ENCODE measurements at regions not wholly inside any gene's neighbourhood (a gene's known extent, or its start where the extent isn't known, plus 50 kb on each side); places are given as distances from the start of the nearest gene placed in this dataset.

DNA sequence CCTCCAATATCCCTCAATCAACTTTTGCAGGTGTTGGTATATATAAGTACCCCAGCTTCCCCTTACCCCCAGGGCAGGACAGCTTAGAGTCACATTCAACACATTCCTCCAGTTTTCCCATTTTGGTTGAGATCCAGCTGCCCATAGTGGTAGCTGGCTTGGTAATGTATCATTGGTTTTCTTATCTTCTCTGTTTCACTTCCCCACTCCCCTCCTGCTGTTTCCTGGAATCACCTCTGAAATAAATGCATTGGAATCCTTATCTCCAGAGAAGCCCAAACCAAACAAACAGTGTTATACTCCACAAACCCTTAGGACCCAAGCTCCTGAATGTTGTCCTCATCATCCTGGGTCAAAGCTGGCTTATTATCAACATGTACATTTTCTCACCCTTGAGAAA, 184.8 kb downstream of the TMEM38B start:
- H3K4me3 ChIP-seq (ENCODE audit: low read depth in 1 of 2, low read length in 2 of 2): no peak overlapping the region
- no peak overlapping the region for H2AFZ ChIP-seq (ENCODE audit: low read depth, low read length)
- H3K4me1 ChIP-seq (ENCODE audit: insufficient read depth, low read length): no peaks in the 10 kb centered on the region
- H3K9me3 ChIP-seq (ENCODE audit: insufficient read depth, low read length, severe bottlenecking): no peaks in the 10 kb centered on the region
- no peak for ATAC-seq (ENCODE audit: insufficient read depth, low read depth)
- no peaks in the 10 kb centered on the region for H3K36me3 ChIP-seq (ENCODE audit: insufficient read depth, low read length)
- no peak overlapping the region for H3K27ac ChIP-seq (ENCODE audit: low read length)
- H3K27me3 ChIP-seq (ENCODE audit: insufficient read depth, low read length, poor library complexity): no peaks in the 10 kb centered on the region
- no peak overlapping the region for H3K4me2 ChIP-seq (ENCODE audit: insufficient read depth, low read length)
- H3K79me2 ChIP-seq (ENCODE audit: insufficient read depth, low read length): no peaks in the 10 kb centered on the region
- TF ChIP-seq EZH2 (IDR thresholded peaks at IDR 0.05; ENCODE audit: borderline replicate concordance, low read depth, low read length, severe bottlenecking): no peak
- TF ChIP-seq, protein P1, sequence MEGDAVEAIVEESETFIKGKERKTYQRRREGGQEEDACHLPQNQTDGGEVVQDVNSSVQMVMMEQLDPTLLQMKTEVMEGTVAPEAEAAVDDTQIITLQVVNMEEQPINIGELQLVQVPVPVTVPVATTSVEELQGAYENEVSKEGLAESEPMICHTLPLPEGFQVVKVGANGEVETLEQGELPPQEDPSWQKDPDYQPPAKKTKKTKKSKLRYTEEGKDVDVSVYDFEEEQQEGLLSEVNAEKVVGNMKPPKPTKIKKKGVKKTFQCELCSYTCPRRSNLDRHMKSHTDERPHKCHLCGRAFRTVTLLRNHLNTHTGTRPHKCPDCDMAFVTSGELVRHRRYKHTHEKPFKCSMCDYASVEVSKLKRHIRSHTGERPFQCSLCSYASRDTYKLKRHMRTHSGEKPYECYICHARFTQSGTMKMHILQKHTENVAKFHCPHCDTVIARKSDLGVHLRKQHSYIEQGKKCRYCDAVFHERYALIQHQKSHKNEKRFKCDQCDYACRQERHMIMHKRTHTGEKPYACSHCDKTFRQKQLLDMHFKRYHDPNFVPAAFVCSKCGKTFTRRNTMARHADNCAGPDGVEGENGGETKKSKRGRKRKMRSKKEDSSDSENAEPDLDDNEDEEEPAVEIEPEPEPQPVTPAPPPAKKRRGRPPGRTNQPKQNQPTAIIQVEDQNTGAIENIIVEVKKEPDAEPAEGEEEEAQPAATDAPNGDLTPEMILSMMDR (IDR thresholded peaks at IDR 0.05; ENCODE audit: borderline replicate concordance, extremely low read depth, low read length, poor library complexity, severe bottlenecking): no peak
- DNase-seq: no peak
- H4K20me1 ChIP-seq (ENCODE audit: insufficient read depth, low read length): no peaks in the 10 kb centered on the region
- no peak overlapping the region for H3K9ac ChIP-seq (ENCODE audit: low read depth, low read length)

DNA sequence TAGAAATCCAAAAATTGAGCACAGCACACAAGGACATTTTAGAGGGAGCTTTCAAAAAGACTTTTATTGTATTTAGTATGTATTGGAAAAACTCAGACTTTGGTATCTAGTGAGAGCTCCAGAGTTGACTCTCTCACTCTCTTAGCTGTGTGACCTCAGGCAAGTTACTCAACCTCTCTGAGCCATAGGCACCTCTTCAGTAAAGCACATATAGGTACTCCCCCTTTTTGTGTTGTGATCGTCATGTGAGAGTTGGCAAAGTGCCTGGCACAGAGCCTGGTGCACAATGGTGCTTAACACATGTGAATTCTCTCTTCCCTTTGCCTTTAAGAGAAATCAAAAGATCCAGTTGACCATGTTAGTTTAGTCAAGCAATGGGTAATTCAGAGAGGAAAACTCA, 186.2 kb downstream of the TMEM38B start:
- Histone ChIP-seq H3K27ac (ENCODE audit: low read length) (no peak overlapping the region), H3K4me1 (ENCODE audit: insufficient read depth, low read length) (no peaks in the 10 kb centered on the region), H3K9me3 (ENCODE audit: insufficient read depth, low read length, severe bottlenecking) (no peaks in the 10 kb centered on the region), H2AFZ (ENCODE audit: low read depth, low read length) (no peak overlapping the region), H3K27me3 (ENCODE audit: insufficient read depth, low read length, poor library complexity) (no peaks in the 10 kb centered on the region), H3K4me3 (ENCODE audit: low read depth in 1 of 2, low read length in 2 of 2) (no peak overlapping the region), H3K36me3 (ENCODE audit: insufficient read depth, low read length) (no peaks in the 10 kb centered on the region), H4K20me1 (ENCODE audit: insufficient read depth, low read length) (no peaks in the 10 kb centered on the region), H3K4me2 (ENCODE audit: insufficient read depth, low read length) (no peak overlapping the region), H3K79me2 (ENCODE audit: insufficient read depth, low read length) (no peaks in the 10 kb centered on the region), H3K9ac (ENCODE audit: low read depth, low read length) (no peak overlapping the region)
- TF ChIP-seq, protein P1 (IDR thresholded peaks at IDR 0.05; ENCODE audit: borderline replicate concordance, extremely low read depth, low read length, poor library complexity, severe bottlenecking): no peak
- no peak for TF ChIP-seq EZH2 (IDR thresholded peaks at IDR 0.05; ENCODE audit: borderline replicate concordance, low read depth, low read length, severe bottlenecking)
- ATAC-seq (ENCODE audit: insufficient read depth, low read depth) (no peak), DNase-seq (no peak)

DNA sequence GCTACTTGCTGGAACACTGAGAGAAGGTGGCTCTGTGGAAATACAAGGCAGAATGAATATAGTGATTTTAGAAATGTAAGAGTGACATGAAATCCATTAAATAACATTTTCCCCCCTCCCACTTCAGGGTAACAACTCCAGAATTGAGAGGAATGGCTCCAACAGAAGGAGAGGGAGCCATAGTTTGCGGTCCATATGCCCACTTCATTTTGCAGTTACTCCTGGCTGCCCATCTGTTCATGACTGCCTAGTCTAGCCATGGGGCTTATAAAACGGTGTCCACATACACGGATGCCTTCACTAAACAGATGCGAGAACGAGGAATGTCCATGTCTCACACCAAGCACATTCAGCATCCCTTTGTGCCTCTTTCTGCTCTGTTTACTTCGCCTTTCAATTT, 186.7 kb downstream of the TMEM38B start:
- H2AFZ ChIP-seq (ENCODE audit: low read depth, low read length): no peak overlapping the region
- H3K9me3 ChIP-seq (ENCODE audit: insufficient read depth, low read length, severe bottlenecking): no peaks in the 10 kb centered on the region
- H3K4me3 ChIP-seq (ENCODE audit: low read depth in 1 of 2, low read length in 2 of 2): no peak overlapping the region
- no peaks in the 10 kb centered on the region for H3K4me1 ChIP-seq (ENCODE audit: insufficient read depth, low read length)
- no peak for ATAC-seq (ENCODE audit: insufficient read depth, low read depth)
- no peaks in the 10 kb centered on the region for H3K27me3 ChIP-seq (ENCODE audit: insufficient read depth, low read length, poor library complexity)
- H4K20me1 ChIP-seq (ENCODE audit: insufficient read depth, low read length): no peaks in the 10 kb centered on the region
- no peaks in the 10 kb centered on the region for H3K79me2 ChIP-seq (ENCODE audit: insufficient read depth, low read length)
- no peak overlapping the region for H3K27ac ChIP-seq (ENCODE audit: low read length)
- no peak for TF ChIP-seq EZH2 (IDR thresholded peaks at IDR 0.05; ENCODE audit: borderline replicate concordance, low read depth, low read length, severe bottlenecking)
- TF ChIP-seq, protein P1 (IDR thresholded peaks at IDR 0.05; ENCODE audit: borderline replicate concordance, extremely low read depth, low read length, poor library complexity, severe bottlenecking): no peak
- H3K36me3 ChIP-seq (ENCODE audit: insufficient read depth, low read length): no peaks in the 10 kb centered on the region
- H3K4me2 ChIP-seq (ENCODE audit: insufficient read depth, low read length): no peak overlapping the region
- H3K9ac ChIP-seq (ENCODE audit: low read depth, low read length): no peak overlapping the region
- no peak for DNase-seq

Measured in DND-41 (cell line).